GM12878 (cell line): ENCODE measurements at regions not wholly inside any gene's neighbourhood (a gene's known extent, or its start where the extent isn't known, plus 50 kb on each side); places are given as distances from the start of the nearest gene placed in this dataset.

Source experiments
- ATAC-seq: fragments of 200-7000 bp; cut with Tn5 transposase; 3 replicates; pipeline ENCODE4 v1.9.1; 2020; ENCODE audit warnings: mild to moderate bottlenecking, moderate library complexity
- BruUV-seq: library from RNA; stranded (reverse); fragments of 400-500 nt; replicated peaks from 2 replicates; lab custom pipeline; 2021; lab: Mats Ljungman, UMichigan
- CTCF ChIA-PET: fragments of 300-600 bp; sonication (Branson Sonifier 250); formaldehyde crosslinking; extraction: SDS; loops from one replicate; lab custom pipeline; 2021; ENCODE audit warnings: inconsistent platforms; lab: Yijun Ruan, JAX
- POLR2A ChIA-PET: fragments of 350-600 bp; formaldehyde crosslinking; extraction: SDS; loops from one replicate; lab custom pipeline; 2021; ENCODE audit warnings: inconsistent platforms; lab: Charles Lee
- RAD21 ChIA-PET: fragments of 300-600 bp; sonication (Branson Sonifier 250); formaldehyde crosslinking; loops from one replicate; lab custom pipeline; 2023; ENCODE audit warnings: antibody characterized with exemption; ENCODE audit not compliant: unreplicated experiment; lab: Charles Lee
- SMC1A ChIA-PET: fragments of 300-600 bp; sonication (Branson Sonifier 250); formaldehyde crosslinking; loops from one replicate; lab custom pipeline; 2023; ENCODE audit not compliant: unreplicated experiment, uncharacterized antibody; lab: Charles Lee
- DNase-seq: peaks from one replicate; pipeline ENCODE4 v3.0.0-alpha.2; 2011; ENCODE audit warnings: low read depth, low spot score
- FAIRE-seq: peaks from 3 replicates; lab custom pipeline; 2011; peaks lifted over from hg19 to GRCh38; lab: Jason Lieb, UNC
- H2AFZ ChIP-seq: 2 replicates; pipeline ENCODE4 v1.6.0; 2011; ENCODE audit warnings: low read depth, low read length, control low read depth; ENCODE audit not compliant: control insufficient read depth
- H3K27ac ChIP-seq: 2 replicates; pipeline ENCODE4 v1.5.1; 2011; ENCODE audit warnings: control low read depth; ENCODE audit not compliant: control insufficient read depth, insufficient read depth
- H3K27me3 ChIP-seq, 2 experiments: replicated peaks in 1 of 2; 2 replicates each; pipeline versions ENCODE4 v1.6.0 to v1.6.1; 2011; ENCODE audit warnings: low read length in 1 of 2; ENCODE audit not compliant: control insufficient read depth in 2 of 2, insufficient read depth in 2 of 2
- H3K36me3 ChIP-seq, 2 experiments: 2 replicates each; pipeline ENCODE4 v1.5.1; 2011; ENCODE audit warnings: low read length in 1 of 2; ENCODE audit not compliant: control insufficient read depth in 2 of 2, insufficient read depth in 2 of 2
- H3K4me1 ChIP-seq: 2 replicates; pipeline ENCODE4 v1.6.1; 2011; ENCODE audit warnings: mild to moderate bottlenecking, low read length, moderate library complexity, mixed read lengths; ENCODE audit not compliant: control insufficient read depth, insufficient read depth
- H3K4me2 ChIP-seq: 2 replicates; pipeline ENCODE4 v1.6.0; 2011; ENCODE audit warnings: control low read depth; ENCODE audit not compliant: control insufficient read depth, insufficient read depth
- H3K4me3 ChIP-seq: fragments of 200-600 bp; sonication (generic); 2 replicates; pipeline ENCODE4 v1.5.1; 2016
- H3K79me2 ChIP-seq: 2 replicates; pipeline ENCODE4 v1.6.0; 2011; ENCODE audit warnings: low read length; ENCODE audit not compliant: control insufficient read depth, insufficient read depth
- H3K9ac ChIP-seq: 2 replicates; pipeline ENCODE4 v1.8.0; 2011; ENCODE audit warnings: low read length, control low read depth, mixed read lengths; ENCODE audit not compliant: control insufficient read depth, insufficient read depth
- H3K9me3 ChIP-seq: replicated peaks from 3 replicates; pipeline ENCODE4 v1.5.1; 2011; ENCODE audit warnings: mild to moderate bottlenecking, low read length; ENCODE audit not compliant: control insufficient read depth, insufficient read depth
- H4K20me1 ChIP-seq: 2 replicates; pipeline ENCODE4 v1.6.0; 2011; ENCODE audit not compliant: control insufficient read depth, insufficient read depth
- CBFB ChIP-seq: IDR thresholded peaks from 2 replicates; pipeline ENCODE4 v1.6.1; 2016; ENCODE audit warnings: antibody characterized with exemption, low read depth
- CREB1 ChIP-seq: IDR thresholded peaks from 2 replicates; pipeline ENCODE4 v1.6.1; 2012; ENCODE audit warnings: low read depth, mild to moderate bottlenecking, inconsistent platforms
- FOS ChIP-seq: IDR thresholded peaks from 3 replicates; pipeline ENCODE4 v1.6.1; 2011; ENCODE audit warnings: borderline replicate concordance; ENCODE audit not compliant: insufficient read length; ENCODE audit errors: extremely low read depth
- KLF5 ChIP-seq: fragments of 450-650 bp; IDR thresholded peaks from 2 replicates; pipeline ENCODE4 v1.6.1; 2014; ENCODE audit warnings: mild to moderate bottlenecking; ENCODE audit not compliant: partially characterized antibody
- MEF2A ChIP-seq: IDR thresholded peaks from 2 replicates; pipeline ENCODE4 v1.6.1; 2011; ENCODE audit warnings: low read depth, mild to moderate bottlenecking, low read length, moderate library complexity; ENCODE audit not compliant: insufficient read depth
- NFYB ChIP-seq: IDR thresholded peaks from 2 replicates; pipeline ENCODE4 v1.6.1; 2011; ENCODE audit warnings: low read depth, mild to moderate bottlenecking, low read length, improper control_type of control experiment, moderate library complexity; ENCODE audit not compliant: insufficient read depth
- NR2F1 ChIP-seq: fragments of 450-650 bp; conservative IDR thresholded peaks from 2 replicates; pipeline ENCODE4 v1.6.1; 2017; ENCODE audit warnings: mild to moderate bottlenecking
- SMAD1 ChIP-seq: fragments of 450-650 bp; IDR thresholded peaks from 2 replicates; pipeline ENCODE4 v1.6.1; 2018; ENCODE audit warnings: mild to moderate bottlenecking, low read depth; ENCODE audit not compliant: partially characterized antibody
- WRNIP1 ChIP-seq: IDR thresholded peaks from 2 replicates; pipeline ENCODE4 v1.6.1; 2011; ENCODE audit warnings: low read depth, low read length, improper control_type of control experiment, borderline replicate concordance
- WGBS: methylation state at CpG from one replicate; pipeline ENCODE4 v1.1.6; 2016; ENCODE audit warnings: low lambda C conversion rate; ENCODE audit not compliant: insufficient replicate concordance, insufficient coverage; ENCODE audit errors: missing lambda C conversion rate; 5-methylcytosine and 5-hydroxymethylcytosine counted together
- in situ Hi-C: fragments of 300-500 bp; cut with MboI; formaldehyde crosslinking; loops from 9 replicates; pipeline ENCODE4 v1.14.3; 2018; ENCODE audit warnings: mixed read lengths
- intact Hi-C: fragments of 100-400 bp; cut with micrococcal nuclease; formaldehyde crosslinking; loops from one replicate; pipeline ENCODE4 v1.14.2; 2022; ENCODE audit not compliant: unreplicated experiment
- TF ChIP-seq, protein P1 (sequence below): fragments of 450-650 bp; formaldehyde crosslinking; IDR thresholded peaks from 2 replicates; pipeline ENCODE4 v1.4.0; 2020; ENCODE audit warnings: mild to moderate bottlenecking, moderate library complexity
- TF ChIP-seq, protein P2 (sequence below): IDR thresholded peaks from 2 replicates; pipeline ENCODE4 v1.6.1; 2011; ENCODE audit warnings: borderline replicate concordance, low read depth, mild to moderate bottlenecking, moderate library complexity, mixed read lengths, low read length; ENCODE audit not compliant: insufficient read depth; ENCODE audit errors: extremely low read length
- TF ChIP-seq, protein P3 (sequence below): IDR thresholded peaks from 2 replicates; pipeline ENCODE4 v1.6.1; 2011; ENCODE audit warnings: mild to moderate bottlenecking, low read depth, low read length, moderate library complexity; ENCODE audit not compliant: insufficient replicate concordance

DNA sequence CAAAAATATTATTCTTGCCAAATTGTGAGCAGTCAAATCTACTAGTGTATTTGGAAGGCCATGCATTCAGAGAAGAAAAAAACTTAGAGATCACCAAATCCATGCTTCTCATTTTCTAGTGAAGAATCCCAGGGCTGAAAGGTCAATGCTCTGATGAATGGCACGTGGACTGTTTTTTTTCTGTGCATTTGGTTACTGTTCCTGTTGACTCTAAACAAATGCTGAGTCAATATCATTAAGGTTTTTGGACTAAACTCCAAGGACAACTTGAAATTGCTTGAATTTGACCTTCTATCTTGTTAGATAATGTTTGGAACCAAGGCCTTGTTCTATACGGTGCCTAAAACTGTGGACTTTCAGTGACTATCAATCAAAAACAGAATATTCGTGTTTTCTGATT is 142.2 kb downstream of the OSTF1 start:
- TF ChIP-seq CREB1 (no peak), MEF2A (no peak), WRNIP1 (no peak), FOS (no peak), NR2F1 (no peak), CBFB (no peak), NFYB (no peak), SMAD1 (no peak), KLF5 (no peak)
- TF ChIP-seq, protein P1, sequence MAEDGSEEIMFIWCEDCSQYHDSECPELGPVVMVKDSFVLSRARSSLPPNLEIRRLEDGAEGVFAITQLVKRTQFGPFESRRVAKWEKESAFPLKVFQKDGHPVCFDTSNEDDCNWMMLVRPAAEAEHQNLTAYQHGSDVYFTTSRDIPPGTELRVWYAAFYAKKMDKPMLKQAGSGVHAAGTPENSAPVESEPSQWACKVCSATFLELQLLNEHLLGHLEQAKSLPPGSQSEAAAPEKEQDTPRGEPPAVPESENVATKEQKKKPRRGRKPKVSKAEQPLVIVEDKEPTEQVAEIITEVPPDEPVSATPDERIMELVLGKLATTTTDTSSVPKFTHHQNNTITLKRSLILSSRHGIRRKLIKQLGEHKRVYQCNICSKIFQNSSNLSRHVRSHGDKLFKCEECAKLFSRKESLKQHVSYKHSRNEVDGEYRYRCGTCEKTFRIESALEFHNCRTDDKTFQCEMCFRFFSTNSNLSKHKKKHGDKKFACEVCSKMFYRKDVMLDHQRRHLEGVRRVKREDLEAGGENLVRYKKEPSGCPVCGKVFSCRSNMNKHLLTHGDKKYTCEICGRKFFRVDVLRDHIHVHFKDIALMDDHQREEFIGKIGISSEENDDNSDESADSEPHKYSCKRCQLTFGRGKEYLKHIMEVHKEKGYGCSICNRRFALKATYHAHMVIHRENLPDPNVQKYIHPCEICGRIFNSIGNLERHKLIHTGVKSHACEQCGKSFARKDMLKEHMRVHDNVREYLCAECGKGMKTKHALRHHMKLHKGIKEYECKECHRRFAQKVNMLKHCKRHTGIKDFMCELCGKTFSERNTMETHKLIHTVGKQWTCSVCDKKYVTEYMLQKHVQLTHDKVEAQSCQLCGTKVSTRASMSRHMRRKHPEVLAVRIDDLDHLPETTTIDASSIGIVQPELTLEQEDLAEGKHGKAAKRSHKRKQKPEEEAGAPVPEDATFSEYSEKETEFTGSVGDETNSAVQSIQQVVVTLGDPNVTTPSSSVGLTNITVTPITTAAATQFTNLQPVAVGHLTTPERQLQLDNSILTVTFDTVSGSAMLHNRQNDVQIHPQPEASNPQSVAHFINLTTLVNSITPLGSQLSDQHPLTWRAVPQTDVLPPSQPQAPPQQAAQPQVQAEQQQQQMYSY, result no peak
- TF ChIP-seq, protein P2, sequence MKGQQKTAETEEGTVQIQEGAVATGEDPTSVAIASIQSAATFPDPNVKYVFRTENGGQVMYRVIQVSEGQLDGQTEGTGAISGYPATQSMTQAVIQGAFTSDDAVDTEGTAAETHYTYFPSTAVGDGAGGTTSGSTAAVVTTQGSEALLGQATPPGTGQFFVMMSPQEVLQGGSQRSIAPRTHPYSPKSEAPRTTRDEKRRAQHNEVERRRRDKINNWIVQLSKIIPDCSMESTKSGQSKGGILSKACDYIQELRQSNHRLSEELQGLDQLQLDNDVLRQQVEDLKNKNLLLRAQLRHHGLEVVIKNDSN, result no peak
- TF ChIP-seq, protein P3, sequence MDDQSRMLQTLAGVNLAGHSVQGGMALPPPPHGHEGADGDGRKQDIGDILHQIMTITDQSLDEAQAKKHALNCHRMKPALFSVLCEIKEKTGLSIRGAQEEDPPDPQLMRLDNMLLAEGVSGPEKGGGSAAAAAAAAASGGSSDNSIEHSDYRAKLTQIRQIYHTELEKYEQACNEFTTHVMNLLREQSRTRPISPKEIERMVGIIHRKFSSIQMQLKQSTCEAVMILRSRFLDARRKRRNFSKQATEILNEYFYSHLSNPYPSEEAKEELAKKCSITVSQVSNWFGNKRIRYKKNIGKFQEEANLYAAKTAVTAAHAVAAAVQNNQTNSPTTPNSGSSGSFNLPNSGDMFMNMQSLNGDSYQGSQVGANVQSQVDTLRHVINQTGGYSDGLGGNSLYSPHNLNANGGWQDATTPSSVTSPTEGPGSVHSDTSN, result no peak
- ChIA-PET RAD21 (no interaction called here), SMC1A (no interaction called here), CTCF (interaction anchor here (1.9 kb wide), 1 partner anchor 8 kb away, joined by 6 read pairs; no protein-coding TSS in a partner anchor), POLR2A (no interaction called here)
- Histone ChIP-seq H3K27ac (no peak overlapping the region), H3K4me1 (no peaks in the 10 kb centered on the region), H3K36me3 (no peaks in the 10 kb centered on the region), H3K27me3 (no peaks in the 10 kb centered on the region), H3K79me2 (no peaks in the 10 kb centered on the region), H4K20me1 (no peaks in the 10 kb centered on the region), H3K9ac (no peak overlapping the region), H3K4me2 (no peak overlapping the region), H3K4me3 (no peak overlapping the region), H2AFZ (no peak overlapping the region), H3K9me3 (no peaks in the 10 kb centered on the region)
- in situ Hi-C loops (no loop called here), intact Hi-C loops (no loop called here)
- WGBS, result 6% methylated on average over 3 of the region's 3 CpGs
- DNase-seq (no peak), ATAC-seq (no peak), FAIRE-seq (no peak)
- no TSS peak for BruUV-seq
